SU-DHL-6 (cell line): ENCODE measurements at regions not wholly inside any gene's neighbourhood (a gene's known extent, or its start where the extent isn't known, plus 50 kb on each side); places are given as distances from the start of the nearest gene placed in this dataset.

ENCODE experiments used
- H2AFZ ChIP-seq: fragments of 200-600 bp; sonication (generic); 2 replicates; pipeline ENCODE4 v1.6.1; 2014; ENCODE audit warnings: low read depth, mild to moderate bottlenecking, moderate library complexity, mixed read lengths, antibody characterized with exemption, low read length; ENCODE audit not compliant: severe bottlenecking
- H3F3A ChIP-seq: fragments of 200-600 bp; shearing (Covaris generic); 2 replicates; pipeline ENCODE4 v1.6.0; 2016; ENCODE audit warnings: antibody characterized with exemption, mild to moderate bottlenecking; ENCODE audit not compliant: insufficient read depth
- H3K27ac ChIP-seq: fragments of 200-600 bp; sonication (generic); 2 replicates; pipeline ENCODE4 v1.5.1; 2016; ENCODE audit warnings: low read depth, mild to moderate bottlenecking, low read length, moderate library complexity, mixed read lengths
- H3K27me3 ChIP-seq: fragments of 200-600 bp; sonication (generic), shearing (Covaris generic); 2 replicates; pipeline ENCODE4 v1.6.0; 2014; ENCODE audit warnings: mild to moderate bottlenecking, low read length
- H3K36me3 ChIP-seq: fragments of 200-600 bp; sonication (generic); 2 replicates; pipeline ENCODE4 v1.6.1; 2014; ENCODE audit warnings: mild to moderate bottlenecking, low read length, mixed read lengths
- H3K4me2 ChIP-seq: fragments of 300-600, 200-600 bp; shearing (Covaris generic), sonication (generic); 2 replicates; pipeline ENCODE4 v1.6.0; 2014; ENCODE audit warnings: low read length, low read depth, mild to moderate bottlenecking; ENCODE audit not compliant: poor library complexity, severe bottlenecking
- H3K4me3 ChIP-seq: fragments of 200-600 bp; sonication (generic); 2 replicates; pipeline ENCODE4 v1.5.1; 2014; ENCODE audit warnings: antibody characterized with exemption, low read length, mild to moderate bottlenecking, mixed read lengths; ENCODE audit not compliant: insufficient read depth, poor library complexity, severe bottlenecking
- H3K79me2 ChIP-seq: fragments of 200-600 bp; sonication (generic); 2 replicates; pipeline ENCODE4 v1.6.1; 2014; ENCODE audit warnings: mild to moderate bottlenecking, low read length, moderate library complexity; ENCODE audit not compliant: insufficient read depth
- H3K9ac ChIP-seq: fragments of 200-600 bp; sonication (generic); 2 replicates; pipeline ENCODE4 v1.7.0; 2014; ENCODE audit warnings: mild to moderate bottlenecking, low read length
- H3K9me2 ChIP-seq: fragments of 200-600 bp; sonication (generic); replicated peaks from 2 replicates; pipeline ENCODE4 v1.6.1; 2014; ENCODE audit warnings: low read length; ENCODE audit not compliant: insufficient read depth
- H3K9me3 ChIP-seq: fragments of 200-600 bp; sonication (generic); 2 replicates; pipeline ENCODE4 v1.6.1; 2014; ENCODE audit warnings: low read length, mixed read lengths; ENCODE audit not compliant: insufficient read depth
- H4K20me1 ChIP-seq: fragments of 200-600 bp; sonication (generic); 2 replicates; pipeline ENCODE4 v1.6.1; 2014; ENCODE audit warnings: low read depth, mild to moderate bottlenecking, antibody characterized with exemption, low read length, moderate library complexity, mixed read lengths
- EZH2phosphoT487 ChIP-seq: fragments of 200-600 bp; sonication (generic), shearing (Covaris generic); conservative IDR thresholded peaks from 2 replicates; pipeline ENCODE4 v1.6.1; 2018; ENCODE audit warnings: mild to moderate bottlenecking, antibody characterized with exemption, low read length, moderate library complexity, mixed read lengths
- TF ChIP-seq, protein P1 (sequence below): fragments of 200-600 bp; sonication (generic); IDR thresholded peaks from one replicate; pipeline ENCODE4 v1.5.1; 2017; ENCODE audit warnings: antibody characterized with exemption, mild to moderate bottlenecking, low read length, moderate library complexity; ENCODE audit not compliant: insufficient read depth, poor library complexity, severe bottlenecking

DNA sequence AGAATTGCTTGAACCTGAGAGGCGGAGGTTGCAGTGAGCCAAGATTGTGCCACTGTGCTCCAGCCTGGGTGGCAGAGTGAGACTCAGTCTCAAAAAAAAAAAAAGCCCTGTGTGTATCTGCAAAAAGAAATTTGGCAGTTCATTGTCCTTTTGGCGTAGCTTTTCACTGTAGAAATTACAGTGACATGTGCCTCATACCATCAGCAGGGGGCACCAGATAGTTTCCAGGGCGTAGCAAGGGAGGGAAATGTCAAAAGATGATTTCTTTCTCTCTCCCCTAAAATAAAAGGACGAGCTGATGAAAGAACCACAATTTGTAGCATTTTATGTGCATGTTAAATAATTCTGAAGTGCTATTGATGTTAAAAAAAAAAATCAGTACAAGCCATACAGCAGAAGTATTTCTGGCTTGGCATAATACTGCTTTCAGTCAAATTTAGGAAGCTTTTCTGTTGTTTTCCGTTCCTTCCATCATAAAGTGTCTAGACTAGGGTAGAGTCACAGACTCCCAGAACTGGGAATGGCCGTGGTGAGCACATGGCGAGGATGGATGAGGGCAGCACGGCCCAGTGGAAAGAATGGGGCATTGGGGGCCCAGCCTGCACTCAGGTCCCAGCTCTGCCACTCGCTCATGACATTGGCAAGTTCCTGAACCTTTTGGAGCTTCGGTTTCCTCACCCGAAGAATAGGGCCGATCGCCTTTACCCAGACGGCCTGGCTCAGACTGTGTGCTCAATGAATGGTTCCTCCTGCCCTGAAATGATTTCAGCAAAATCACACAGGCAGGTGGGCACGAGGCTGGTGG is 59.8 kb upstream of the RPH3AL start:
- Histone ChIP-seq H3F3A (no peaks in the 10 kb centered on the region), H3K9me3 (no peaks in the 10 kb centered on the region), H3K36me3 (no peaks in the 10 kb centered on the region), H3K27ac (no peak overlapping the region), H2AFZ (no peak overlapping the region), H3K9me2 (no peaks in the 10 kb centered on the region), H4K20me1 (no peaks in the 10 kb centered on the region), H3K27me3 (no peaks in the 10 kb centered on the region), H3K4me2 (no peak overlapping the region), H3K4me3 (no peak overlapping the region), H3K9ac (no peak overlapping the region), H3K79me2 (no peaks in the 10 kb centered on the region)
- TF ChIP-seq, protein P1, sequence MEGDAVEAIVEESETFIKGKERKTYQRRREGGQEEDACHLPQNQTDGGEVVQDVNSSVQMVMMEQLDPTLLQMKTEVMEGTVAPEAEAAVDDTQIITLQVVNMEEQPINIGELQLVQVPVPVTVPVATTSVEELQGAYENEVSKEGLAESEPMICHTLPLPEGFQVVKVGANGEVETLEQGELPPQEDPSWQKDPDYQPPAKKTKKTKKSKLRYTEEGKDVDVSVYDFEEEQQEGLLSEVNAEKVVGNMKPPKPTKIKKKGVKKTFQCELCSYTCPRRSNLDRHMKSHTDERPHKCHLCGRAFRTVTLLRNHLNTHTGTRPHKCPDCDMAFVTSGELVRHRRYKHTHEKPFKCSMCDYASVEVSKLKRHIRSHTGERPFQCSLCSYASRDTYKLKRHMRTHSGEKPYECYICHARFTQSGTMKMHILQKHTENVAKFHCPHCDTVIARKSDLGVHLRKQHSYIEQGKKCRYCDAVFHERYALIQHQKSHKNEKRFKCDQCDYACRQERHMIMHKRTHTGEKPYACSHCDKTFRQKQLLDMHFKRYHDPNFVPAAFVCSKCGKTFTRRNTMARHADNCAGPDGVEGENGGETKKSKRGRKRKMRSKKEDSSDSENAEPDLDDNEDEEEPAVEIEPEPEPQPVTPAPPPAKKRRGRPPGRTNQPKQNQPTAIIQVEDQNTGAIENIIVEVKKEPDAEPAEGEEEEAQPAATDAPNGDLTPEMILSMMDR: peak; percentile 79
- no peak for TF ChIP-seq EZH2phosphoT487

DNA sequence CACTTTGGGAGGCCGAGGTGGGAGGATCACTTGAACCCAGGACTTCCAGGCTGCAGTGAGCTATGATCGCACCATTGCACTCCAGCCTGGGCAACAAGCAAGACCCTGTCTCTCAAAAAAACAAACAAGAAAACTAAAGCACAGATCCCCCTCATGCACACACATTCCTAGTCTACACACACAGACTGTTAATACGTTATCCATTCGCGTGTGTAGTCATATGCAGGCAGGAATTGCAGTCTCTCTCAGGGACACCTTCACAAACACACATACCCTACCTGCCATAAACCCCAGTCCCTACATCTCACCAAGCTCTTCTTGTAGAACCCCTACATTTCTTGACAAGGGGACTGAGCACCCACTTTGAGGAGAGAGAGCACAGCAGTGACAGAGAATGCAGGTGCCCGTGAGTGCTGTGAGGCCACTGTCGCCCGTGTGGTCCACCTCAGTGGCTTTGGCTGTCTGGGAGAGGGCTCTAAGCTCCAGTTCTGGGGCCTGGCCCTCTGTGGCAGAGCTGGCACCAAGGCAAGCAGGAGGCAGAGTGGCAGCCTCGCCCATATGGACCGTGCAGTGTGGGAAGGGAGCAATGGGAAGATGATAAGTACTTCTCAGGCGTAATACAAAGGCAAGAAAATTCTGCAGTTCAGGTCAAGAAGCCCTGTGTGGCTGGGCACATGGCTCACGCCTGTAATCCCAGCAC is 59.0 kb upstream of the RPH3AL start:
- H3K4me2 ChIP-seq: no peak overlapping the region
- no peaks in the 10 kb centered on the region for H3K36me3 ChIP-seq
- H4K20me1 ChIP-seq: no peaks in the 10 kb centered on the region
- H2AFZ ChIP-seq: no peak overlapping the region
- H3F3A ChIP-seq: no peaks in the 10 kb centered on the region
- H3K4me3 ChIP-seq: no peak overlapping the region
- H3K79me2 ChIP-seq: no peaks in the 10 kb centered on the region
- H3K27ac ChIP-seq: no peak overlapping the region
- H3K27me3 ChIP-seq: no peaks in the 10 kb centered on the region
- no peaks in the 10 kb centered on the region for H3K9me2 ChIP-seq
- H3K9ac ChIP-seq: no peak overlapping the region
- TF ChIP-seq, protein P1: no peak
- no peak for TF ChIP-seq EZH2phosphoT487
- no peaks in the 10 kb centered on the region for H3K9me3 ChIP-seq

DNA sequence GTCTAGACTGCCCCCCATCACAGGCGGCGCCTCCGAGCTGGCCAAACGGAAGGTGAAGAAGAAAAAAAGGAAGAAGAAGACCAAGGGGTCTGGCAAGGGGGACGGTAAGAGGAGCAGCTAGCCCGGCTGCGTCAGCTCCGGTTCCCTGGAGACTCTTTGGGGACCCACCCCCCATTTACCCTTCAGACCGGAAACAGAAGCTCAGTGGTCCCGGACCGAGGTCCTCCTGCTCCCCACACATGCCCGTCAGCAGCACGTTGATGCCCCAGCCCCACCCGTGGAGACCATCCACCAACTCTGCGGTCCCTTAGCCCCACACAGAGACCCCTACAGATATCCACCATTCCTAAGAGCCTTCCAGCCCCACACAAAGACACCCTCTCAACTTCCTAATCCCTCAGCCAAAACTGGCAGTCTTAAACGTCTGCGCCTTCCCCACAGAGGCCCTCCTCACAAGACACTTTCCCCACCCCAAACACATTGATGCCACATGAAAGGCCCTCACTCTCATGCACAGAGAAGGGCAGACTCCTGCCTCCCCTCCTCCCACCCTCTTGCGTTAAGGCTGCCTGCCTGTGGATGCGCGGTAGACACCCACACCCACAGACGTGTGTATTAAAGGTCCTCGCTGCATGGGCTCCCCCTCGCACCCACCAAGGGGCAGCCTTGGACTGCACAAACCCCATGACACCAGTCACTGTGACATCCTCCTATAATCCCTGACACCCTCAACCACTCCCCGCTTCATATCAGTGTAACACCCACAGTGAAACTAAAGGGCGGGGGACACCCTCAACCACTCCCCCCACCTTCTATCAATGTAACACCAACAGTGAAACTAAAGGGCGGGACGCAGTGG is 58.2 kb upstream of the RPH3AL start:
- TF ChIP-seq, protein P1: no peak
- TF ChIP-seq EZH2phosphoT487: no peak
- Histone ChIP-seq H3F3A (no peaks in the 10 kb centered on the region), H2AFZ (peak overlapping the region; percentile 88), H3K4me3 (peak overlapping the region; percentile 63), H3K79me2 (no peaks in the 10 kb centered on the region), H3K9me3 (no peaks in the 10 kb centered on the region), H3K4me2 (peak overlapping the region; percentile 68), H3K9ac (peak overlapping the region; percentile 60), H4K20me1 (no peaks in the 10 kb centered on the region), H3K36me3 (no peaks in the 10 kb centered on the region), H3K27me3 (no peaks in the 10 kb centered on the region), H3K9me2 (no peaks in the 10 kb centered on the region), H3K27ac (no peak overlapping the region)
